GM21528 (cell line): ENCODE measurements at regions not wholly inside any gene's neighbourhood (a gene's known extent, or its start where the extent isn't known, plus 50 kb on each side); places are given as distances from the start of the nearest gene placed in this dataset.

Experiments used
- ATAC-seq: cut with Tn5 transposase; IDR thresholded peaks from one replicate; pipeline ENCODE4 v1.9.1; 2021; ENCODE audit warnings: mild to moderate bottlenecking, moderate library complexity; ENCODE audit not compliant: unreplicated experiment, low FRiP score

DNA sequence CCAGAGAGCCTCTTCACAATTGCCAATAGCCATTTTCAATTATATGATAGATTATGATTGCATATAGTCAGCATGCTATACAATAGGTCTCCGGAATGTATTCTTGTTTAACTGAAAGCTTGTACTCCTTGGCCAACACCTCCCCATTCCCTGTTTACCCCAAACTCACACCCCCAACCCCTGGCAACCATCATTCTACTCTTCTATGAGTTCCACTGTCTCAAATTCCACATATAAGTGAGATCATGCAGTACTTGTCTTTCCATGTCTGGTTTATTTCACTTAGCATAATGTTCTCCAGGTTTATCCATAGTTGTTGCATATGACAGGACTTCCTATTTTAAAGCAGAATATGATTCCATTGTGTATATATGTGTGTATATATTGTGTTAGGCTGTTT lies 110.7 kb upstream of the STC2 start:
- no peak for ATAC-seq

GRCh38 chr5:173435447-173435846 lies 107.2 kb upstream of the STC2 start:
- no peak for ATAC-seq

- no peak for ATAC-seq
These were observed 106.1 kb upstream of the STC2 start for GRCh38 chr5:173434270-173434669.

GRCh38 chr5:173430394-173430793 lies 102.2 kb upstream of the STC2 start:
- no peak for ATAC-seq

DNA sequence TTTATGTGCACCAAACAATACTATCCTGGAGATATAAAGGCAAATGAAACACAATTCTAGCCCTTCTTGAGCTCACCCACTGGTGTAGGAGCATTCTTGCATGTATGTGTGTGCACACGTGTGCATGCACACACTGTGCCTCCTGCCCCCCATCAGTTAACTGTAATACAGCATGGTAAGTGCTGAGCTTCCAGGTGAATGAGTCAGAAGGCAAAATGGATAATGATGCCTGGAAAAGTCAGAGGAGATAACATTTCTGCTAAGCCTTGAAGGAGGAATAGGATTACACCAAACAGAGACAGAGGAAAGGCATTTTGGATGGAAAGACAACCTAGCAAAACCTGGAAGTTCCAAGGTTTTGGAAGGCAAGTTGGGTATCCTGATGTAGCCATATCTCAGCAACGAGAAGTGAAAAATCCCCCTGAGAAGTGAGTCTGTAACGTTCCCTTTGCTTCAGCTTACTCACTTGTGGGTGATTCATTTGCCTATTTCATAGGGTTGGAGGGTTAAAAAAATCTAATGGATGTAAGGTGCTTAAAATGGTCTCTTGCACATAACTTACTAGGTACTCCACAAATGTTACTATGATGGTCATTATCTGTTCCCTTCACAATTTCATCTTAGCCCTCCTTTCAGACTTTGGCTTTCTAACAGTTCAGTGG lies 101.4 kb upstream of the STC2 start:
- no peak for ATAC-seq

- ATAC-seq, result no peak
These were observed 95.4 kb upstream of the STC2 start for GRCh38 chr5:173423452-173424117.

GRCh38 chr5:173420108-173420507 lies 91.9 kb upstream of the STC2 start:
- ATAC-seq, result no peak

- no peak for ATAC-seq
These were observed 85.3 kb upstream of the STC2 start for GRCh38 chr5:173413471-173413982.

DNA sequence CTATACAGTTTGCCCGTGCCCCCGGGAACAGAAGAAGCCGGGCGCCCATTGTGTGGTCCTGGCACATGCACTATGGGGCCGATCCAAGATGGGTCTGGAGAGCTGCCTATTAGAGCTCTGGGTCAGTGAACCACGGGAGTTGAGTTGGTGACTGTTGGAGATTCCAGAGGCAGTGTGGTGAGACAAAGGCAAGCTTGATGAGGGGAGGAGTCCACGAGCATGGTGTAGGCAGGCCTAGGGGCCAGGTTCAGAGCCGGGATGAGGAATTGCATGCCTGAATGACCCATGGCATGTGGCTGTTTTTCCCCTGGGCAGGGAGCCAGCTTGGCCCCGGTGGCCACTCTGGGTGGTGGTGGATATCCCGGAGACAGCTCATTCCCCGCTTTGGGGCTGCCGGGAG lies 84.4 kb upstream of the STC2 start:
- no peak for ATAC-seq

GRCh38 chr5:173411791-173412555 lies 83.8 kb upstream of the STC2 start:
- ATAC-seq, result no peak

GRCh38 chr5:173410459-173411233 lies 82.4 kb upstream of the STC2 start:
- no peak for ATAC-seq

DNA sequence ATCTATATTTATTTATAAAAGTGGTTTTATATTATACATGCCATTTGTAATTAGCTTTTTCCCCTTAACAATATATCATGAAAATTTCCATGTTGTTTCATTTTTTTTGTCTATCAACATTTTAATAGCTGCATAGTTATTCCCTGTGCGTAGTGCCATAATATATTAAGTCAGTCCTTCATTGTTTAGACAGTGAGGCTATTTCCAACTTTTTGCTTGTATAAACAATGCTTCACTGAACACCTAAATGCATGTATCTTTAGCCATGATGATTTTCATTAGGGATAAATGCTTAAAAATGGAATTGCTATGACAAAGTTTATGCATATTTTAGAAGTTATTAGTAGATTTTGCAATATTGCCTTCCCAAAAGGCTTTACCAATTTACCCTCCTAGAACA lies 80.7 kb upstream of the STC2 start:
- ATAC-seq, result no peak

DNA sequence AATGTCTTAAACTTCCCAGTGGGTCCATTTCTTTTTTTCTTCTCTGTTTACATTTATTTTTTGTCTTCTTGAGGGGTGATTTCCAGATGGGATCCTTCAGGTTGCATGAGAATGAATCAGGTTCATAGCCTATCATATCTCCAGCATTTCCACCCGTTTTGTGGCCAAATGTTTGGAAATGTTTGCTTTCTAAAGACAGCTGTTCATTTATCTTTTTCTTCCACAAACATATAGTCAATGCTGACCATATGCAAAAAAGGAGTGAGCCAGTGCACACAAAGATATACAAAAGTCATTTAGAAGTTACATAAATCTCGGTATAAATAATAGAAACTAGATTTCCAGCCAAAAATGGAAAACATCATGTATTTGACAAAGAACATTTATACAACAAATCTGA lies 71.6 kb upstream of the STC2 start:
- no peak for ATAC-seq

GRCh38 chr5:173397516-173397915 lies 69.3 kb upstream of the STC2 start:
- ATAC-seq, result no peak

DNA sequence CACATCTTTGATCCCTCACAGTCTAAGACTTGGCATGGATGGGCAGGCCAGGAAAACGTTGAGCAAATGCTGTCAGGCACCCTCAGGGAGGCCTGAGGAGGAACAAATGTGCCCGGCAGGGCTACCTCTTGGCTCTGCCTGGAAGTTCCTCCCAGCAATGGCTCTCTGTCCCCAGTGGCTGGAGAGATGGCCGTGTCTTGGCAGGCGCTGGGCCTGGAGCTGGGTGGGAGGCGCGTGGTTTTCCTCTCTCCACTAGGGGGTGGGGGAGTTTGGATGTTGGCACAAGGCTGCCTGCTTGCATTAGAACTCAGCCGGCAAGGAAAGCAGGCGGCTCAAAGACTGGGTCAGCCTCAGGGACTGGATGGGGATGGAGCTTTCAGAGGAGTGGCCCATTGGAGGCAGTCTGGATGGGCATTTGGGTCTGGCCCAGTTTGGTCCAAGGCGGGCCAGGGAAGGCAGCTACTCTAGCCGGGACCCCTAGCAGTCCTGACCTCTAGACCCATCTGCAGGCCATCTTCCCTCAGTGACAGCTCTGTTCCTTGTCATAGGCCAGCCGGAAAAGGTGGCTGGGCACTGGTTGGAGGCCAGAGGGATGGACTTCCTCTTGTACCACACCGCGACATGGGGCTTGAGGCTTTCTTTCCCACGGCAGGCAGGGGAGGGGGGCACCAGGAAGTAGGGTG lies 68.2 kb upstream of the STC2 start:
- no peak for ATAC-seq

DNA sequence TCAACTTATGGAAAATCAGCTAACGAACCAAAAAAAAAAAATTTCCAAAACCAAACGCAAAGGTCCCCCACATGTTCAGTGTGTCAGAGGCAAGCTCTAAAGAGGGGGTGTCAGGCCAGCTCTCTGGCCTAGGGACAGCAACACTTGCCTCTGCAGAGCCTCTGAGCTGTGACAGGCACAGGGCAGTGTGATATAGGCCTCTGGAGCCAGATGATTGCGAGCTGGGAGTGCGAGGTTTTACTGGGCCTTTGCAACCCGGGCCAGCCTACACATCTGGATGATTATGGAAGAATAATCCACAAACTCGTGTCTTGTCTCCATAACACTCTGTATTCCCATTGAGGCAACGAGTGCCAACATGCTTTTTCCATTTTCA lies 67.7 kb upstream of the STC2 start:
- no peak for ATAC-seq

DNA sequence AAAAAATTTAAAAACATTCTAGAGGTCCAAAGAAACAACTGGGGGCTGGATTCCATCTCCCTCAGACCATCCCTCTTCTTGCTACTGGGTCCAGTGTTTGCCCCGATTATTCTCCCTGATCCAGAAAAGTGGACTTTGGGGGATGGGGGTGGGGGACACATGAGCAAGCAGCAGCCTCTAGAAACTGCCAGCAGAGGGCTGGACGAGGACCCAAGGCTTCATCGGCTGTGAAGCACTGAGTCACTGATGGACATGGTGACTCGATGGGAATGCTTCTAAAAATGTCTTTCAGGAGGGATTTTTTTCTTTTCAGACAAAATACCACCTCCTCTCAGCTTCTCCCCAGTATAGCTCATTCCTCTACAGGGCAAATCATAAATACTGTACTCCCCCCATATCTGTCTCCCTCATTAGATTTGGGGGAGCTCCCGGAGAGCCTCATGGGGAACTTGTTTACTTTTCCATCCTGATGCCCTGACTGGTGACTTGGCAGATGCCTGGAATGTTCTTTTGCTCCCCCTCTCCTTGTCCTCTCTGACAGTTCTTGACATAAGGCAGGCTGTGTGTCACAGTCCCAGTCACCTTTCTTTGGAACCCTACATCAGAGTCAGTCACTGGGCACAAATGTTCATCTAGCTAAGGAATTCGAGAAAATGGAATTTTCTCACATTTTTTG lies 67.2 kb upstream of the STC2 start:
- ATAC-seq, result no peak

GRCh38 chr5:173394701-173395100 lies 66.5 kb upstream of the STC2 start:
- ATAC-seq, result no peak

DNA sequence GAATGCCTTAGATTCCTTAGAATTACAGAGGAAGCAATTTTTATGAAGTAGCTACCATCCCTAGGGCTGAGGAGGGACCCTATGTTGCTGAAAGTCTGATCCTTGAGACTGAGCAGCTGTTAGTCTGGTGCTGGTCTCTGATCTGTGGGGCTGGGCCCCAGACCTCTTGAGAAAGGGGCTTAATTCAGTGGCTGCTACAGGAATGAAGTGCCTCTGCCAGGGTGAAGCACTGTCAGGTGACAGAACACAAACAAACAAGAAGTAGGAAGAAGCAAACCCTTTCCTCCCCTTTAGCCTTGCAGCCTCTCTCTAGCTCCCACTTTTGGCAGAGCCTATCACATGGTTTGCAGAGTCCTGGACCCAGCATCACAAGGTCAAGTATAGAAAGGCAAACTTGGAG lies 64.0 kb upstream of the STC2 start:
- no peak for ATAC-seq

DNA sequence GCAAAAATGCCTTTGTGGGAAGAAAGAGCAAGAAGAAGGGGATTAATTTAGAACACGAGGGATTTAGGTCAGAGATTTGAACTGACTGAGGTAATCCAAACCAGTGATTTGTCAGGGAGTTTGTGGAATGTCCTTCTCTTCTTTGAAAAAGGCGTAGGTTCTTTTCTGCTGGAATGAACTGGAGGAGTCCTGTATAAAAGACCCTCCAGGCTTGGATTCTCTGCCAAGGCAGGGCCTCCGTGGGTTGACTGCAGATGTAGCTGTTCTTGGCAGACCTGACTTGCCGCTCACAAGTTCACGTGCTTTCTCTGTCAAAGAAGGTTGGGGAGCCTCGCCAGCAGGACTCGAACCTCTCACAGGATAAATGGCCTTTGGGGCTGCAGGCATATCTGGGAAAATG lies 62.8 kb upstream of the STC2 start:
- no peak for ATAC-seq
